Vagina (tissue), 2 donors: ENCODE measurements at regions not wholly inside any gene's neighbourhood (a gene's known extent, or its start where the extent isn't known, plus 50 kb on each side); places are given as distances from the start of the nearest gene placed in this dataset.

ENCODE experiments used
- DNase-seq, 2 donors: peaks; one replicate each; pipeline ENCODE4 v3.0.0-alpha.2; 2017; ENCODE audit errors: extremely low spot score in 2 of 2
- H3K27ac ChIP-seq: fragments of 200-600 bp; sonication (generic); one replicate; pipeline ENCODE4 v1.5.1; 2019
- H3K27me3 ChIP-seq: fragments of 200-600 bp; sonication (generic); one replicate; pipeline ENCODE4 v1.5.1; 2019
- H3K36me3 ChIP-seq, 2 donors: fragments of 200-600 bp; sonication (generic); one replicate each; pipeline ENCODE4 v1.5.1; 2017 to 2019
- H3K4me1 ChIP-seq: fragments of 200-600 bp; sonication (generic); one replicate; pipeline ENCODE4 v1.5.1; 2019
- H3K4me3 ChIP-seq, 2 donors: fragments of 200-600 bp; sonication (generic); 1 replicate in 1 of 2; 2 replicates in 1 of 2; pipeline ENCODE4 v1.5.1; 2016 to 2019
- H3K9me3 ChIP-seq: fragments of 200-600 bp; sonication (generic); one replicate; pipeline ENCODE4 v1.5.1; 2019
- POLR2A ChIP-seq, 2 donors: fragments of 450-650 bp; IDR thresholded peaks; one replicate each; pipeline ENCODE4 v1.6.1; 2017; ENCODE audit warnings: antibody characterized with exemption in 2 of 2, mild to moderate bottlenecking in 2 of 2, moderate library complexity in 2 of 2
- POLR2AphosphoS5 ChIP-seq, 2 donors: sonication (generic); formaldehyde crosslinking; IDR thresholded peaks; one replicate each; pipeline ENCODE4 v1.9.0; 2017; ENCODE audit warnings: antibody characterized with exemption in 2 of 2, mild to moderate bottlenecking in 2 of 2, low read depth in 1 of 2; ENCODE audit not compliant: insufficient read depth in 1 of 2
- intact Hi-C: fragments of 100-400 bp; cut with DNase I; formaldehyde crosslinking; loops from one replicate; pipeline ENCODE4 v1.15.1; 2023
- TF ChIP-seq, protein P1 (sequence below), 3 experiments: fragments of 450-650 bp in 2 of 3; fragments of 200-600 bp in 1 of 3; sonication (generic) in 1 of 3; IDR thresholded peaks; one replicate each; pipeline ENCODE4 v1.5.1; 2017 to 2019; ENCODE audit warnings: antibody characterized with exemption in 3 of 3, mild to moderate bottlenecking in 2 of 3, moderate library complexity in 2 of 3

DNA sequence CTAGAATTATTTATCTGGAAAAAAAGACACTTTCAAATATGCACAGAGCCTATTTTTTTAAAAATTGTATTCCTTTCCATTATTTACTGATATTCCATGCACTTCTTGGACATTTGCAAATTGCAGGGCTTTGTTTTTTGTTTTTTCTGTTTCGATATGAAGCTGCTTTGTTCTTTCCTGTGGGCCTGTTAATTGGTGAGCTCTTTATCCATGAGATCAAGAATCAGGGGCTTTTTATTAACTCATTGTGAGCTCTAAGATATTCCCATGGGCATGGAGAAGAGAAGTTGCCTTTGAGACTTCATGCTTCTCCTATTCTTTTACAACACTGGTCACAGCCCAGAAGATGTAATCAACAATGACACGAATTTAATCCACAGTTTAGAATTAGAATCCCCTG is 145.1 kb downstream of the SAMD5 start:
- intact Hi-C loops, result no loop called here
- H3K9me3 ChIP-seq, result no peaks in the 10 kb centered on the region

DNA sequence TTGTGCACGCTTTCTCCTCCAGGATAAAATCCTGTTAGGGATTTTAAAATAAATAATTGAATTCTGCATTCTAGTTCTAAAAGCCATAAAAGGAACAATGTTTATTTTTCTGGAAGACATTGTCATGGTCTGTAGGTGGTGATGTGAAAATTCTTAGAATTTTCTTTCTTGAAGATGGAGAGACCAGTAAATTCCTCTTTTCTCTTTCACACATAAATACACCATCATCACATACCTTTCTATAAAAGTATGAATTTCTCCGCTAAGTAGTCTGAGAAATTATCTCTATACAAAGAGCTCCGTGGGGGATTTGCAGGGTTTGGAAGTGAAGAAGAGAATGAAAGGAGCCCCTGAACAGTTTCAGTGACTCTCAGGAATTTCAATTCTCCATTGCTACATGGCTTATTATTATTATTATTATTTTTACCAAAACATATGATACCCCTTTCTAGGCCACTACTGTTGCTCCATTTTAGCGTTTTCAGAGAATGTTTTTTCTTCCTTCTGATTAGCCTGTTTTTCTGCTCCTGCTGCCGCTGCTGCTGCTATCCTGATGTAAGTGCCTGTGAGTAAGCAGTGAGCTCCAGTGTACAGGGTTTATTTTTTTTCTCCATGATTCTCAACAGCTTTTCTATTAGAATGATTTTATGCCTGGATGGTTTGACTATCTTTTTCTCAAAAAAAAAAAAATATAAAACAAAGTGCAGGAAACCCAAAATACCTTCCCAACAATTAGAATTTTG is 145.8 kb downstream of the SAMD5 start:
- Histone ChIP-seq H3K36me3 (no peaks in the 10 kb centered on the region), H3K4me1 (no peaks in the 10 kb centered on the region), H3K27me3 (no peaks in the 10 kb centered on the region), H3K4me3 (no peak overlapping the region), H3K27ac (no peak overlapping the region), H3K9me3 (no peaks in the 10 kb centered on the region)
- TF ChIP-seq POLR2A (IDR thresholded peaks at IDR 0.05) (no peak), POLR2AphosphoS5 (IDR thresholded peaks at IDR 0.05; ENCODE audit: insufficient read depth in 1 of 2, low read depth in 1 of 2) (no peak)
- TF ChIP-seq, protein P1, sequence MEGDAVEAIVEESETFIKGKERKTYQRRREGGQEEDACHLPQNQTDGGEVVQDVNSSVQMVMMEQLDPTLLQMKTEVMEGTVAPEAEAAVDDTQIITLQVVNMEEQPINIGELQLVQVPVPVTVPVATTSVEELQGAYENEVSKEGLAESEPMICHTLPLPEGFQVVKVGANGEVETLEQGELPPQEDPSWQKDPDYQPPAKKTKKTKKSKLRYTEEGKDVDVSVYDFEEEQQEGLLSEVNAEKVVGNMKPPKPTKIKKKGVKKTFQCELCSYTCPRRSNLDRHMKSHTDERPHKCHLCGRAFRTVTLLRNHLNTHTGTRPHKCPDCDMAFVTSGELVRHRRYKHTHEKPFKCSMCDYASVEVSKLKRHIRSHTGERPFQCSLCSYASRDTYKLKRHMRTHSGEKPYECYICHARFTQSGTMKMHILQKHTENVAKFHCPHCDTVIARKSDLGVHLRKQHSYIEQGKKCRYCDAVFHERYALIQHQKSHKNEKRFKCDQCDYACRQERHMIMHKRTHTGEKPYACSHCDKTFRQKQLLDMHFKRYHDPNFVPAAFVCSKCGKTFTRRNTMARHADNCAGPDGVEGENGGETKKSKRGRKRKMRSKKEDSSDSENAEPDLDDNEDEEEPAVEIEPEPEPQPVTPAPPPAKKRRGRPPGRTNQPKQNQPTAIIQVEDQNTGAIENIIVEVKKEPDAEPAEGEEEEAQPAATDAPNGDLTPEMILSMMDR (IDR thresholded peaks at IDR 0.05), result no peak
- DNase-seq, result no peak
- intact Hi-C loops, result no loop called here

More for the DNA sequence above, 145.1 kb downstream of the SAMD5 start:
- Histone ChIP-seq H3K4me3 (no peak overlapping the region), H3K36me3 (no peaks in the 10 kb centered on the region), H3K4me1 (no peaks in the 10 kb centered on the region), H3K27ac (no peak overlapping the region), H3K27me3 (no peaks in the 10 kb centered on the region)
- TF ChIP-seq POLR2A (IDR thresholded peaks at IDR 0.05) (no peak), POLR2AphosphoS5 (IDR thresholded peaks at IDR 0.05; ENCODE audit: insufficient read depth in 1 of 2, low read depth in 1 of 2) (no peak)
- TF ChIP-seq, protein P1 (IDR thresholded peaks at IDR 0.05), result no peak
- no peak for DNase-seq

GRCh38 chr6:147660334-147661311 is 152.1 kb downstream of the SAMD5 start:
- Histone ChIP-seq H3K4me1 (no peaks in the 10 kb centered on the region), H3K27ac (no peak overlapping the region), H3K9me3 (no peaks in the 10 kb centered on the region), H3K27me3 (no peaks in the 10 kb centered on the region), H3K4me3 (no peak overlapping the region), H3K36me3 (no peaks in the 10 kb centered on the region)
- no peak for TF ChIP-seq POLR2AphosphoS5 (IDR thresholded peaks at IDR 0.05; ENCODE audit: insufficient read depth in 1 of 2, low read depth in 1 of 2)
- no peak for TF ChIP-seq POLR2A (IDR thresholded peaks at IDR 0.05)
- TF ChIP-seq, protein P1 (IDR thresholded peaks at IDR 0.05), result no peak
- intact Hi-C loops, result no loop called here
- no peak for DNase-seq

DNA sequence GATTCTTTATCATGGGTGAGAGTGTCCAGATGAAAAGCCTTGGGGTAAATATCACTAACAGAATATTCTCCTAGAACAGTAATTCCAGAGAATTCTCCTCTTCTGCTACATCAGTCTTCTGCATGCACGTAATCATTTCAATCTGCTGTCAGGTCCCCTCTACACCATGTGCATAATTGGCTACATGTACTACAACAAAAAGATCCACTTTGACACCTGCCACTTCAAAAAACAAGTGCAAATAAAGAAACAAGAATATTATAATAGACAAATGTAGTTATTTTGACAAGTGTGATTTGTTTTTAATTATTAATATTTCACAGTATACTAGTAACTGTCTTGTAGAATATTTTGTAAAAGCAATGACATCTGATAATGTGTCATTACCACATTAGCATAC is 154.2 kb downstream of the SAMD5 start:
- H3K4me3 ChIP-seq, result no peak overlapping the region
- H3K27ac ChIP-seq, result no peak overlapping the region
- no peaks in the 10 kb centered on the region for H3K9me3 ChIP-seq
- intact Hi-C loops, result no loop called here
- no peaks in the 10 kb centered on the region for H3K4me1 ChIP-seq
- no peak for DNase-seq
- TF ChIP-seq, protein P1 (IDR thresholded peaks at IDR 0.05), result no peak
- TF ChIP-seq POLR2A (IDR thresholded peaks at IDR 0.05), result no peak
- TF ChIP-seq POLR2AphosphoS5 (IDR thresholded peaks at IDR 0.05; ENCODE audit: insufficient read depth in 1 of 2, low read depth in 1 of 2), result no peak
- H3K36me3 ChIP-seq, result no peaks in the 10 kb centered on the region
- no peaks in the 10 kb centered on the region for H3K27me3 ChIP-seq
